Liver (tissue), 8 donors: ENCODE measurements at regions not wholly inside any gene's neighbourhood (a gene's known extent, or its start where the extent isn't known, plus 50 kb on each side); places are given as distances from the start of the nearest gene placed in this dataset.

Experiments
- DNase-seq: peaks from one replicate; pipeline ENCODE4 v3.0.0-alpha.2; 2017; ENCODE audit warnings: low spot score
- H3K27ac ChIP-seq, 2 donors: one replicate each; pipeline ENCODE4 v1.7.0; 2013; ENCODE audit warnings: inconsistent platforms in 2 of 2, low read length in 2 of 2, control low read depth in 1 of 2, low read depth in 1 of 2, mild to moderate bottlenecking in 1 of 2
- H3K27me3 ChIP-seq, 4 donors: one replicate each; pipeline versions ENCODE4 v1.6.1 to v1.7.0; 2013; ENCODE audit warnings: low read length in 3 of 4, inconsistent platforms in 1 of 4, mild to moderate bottlenecking in 1 of 4, moderate library complexity in 1 of 4; ENCODE audit not compliant: control insufficient read depth in 4 of 4, insufficient read depth in 4 of 4
- H3K36me3 ChIP-seq, 4 donors: one replicate each; pipeline versions ENCODE4 v1.6.1 to v1.7.0; 2013; ENCODE audit warnings: low read length in 3 of 4, mild to moderate bottlenecking in 3 of 4, low read depth in 1 of 4, moderate library complexity in 1 of 4; ENCODE audit not compliant: control insufficient read depth in 4 of 4, insufficient read depth in 3 of 4
- H3K4me1 ChIP-seq, 4 donors: one replicate each; pipeline versions ENCODE4 v1.6.1 to v1.7.0; 2013; ENCODE audit warnings: low read length in 3 of 4, mild to moderate bottlenecking in 3 of 4, moderate library complexity in 1 of 4; ENCODE audit not compliant: control insufficient read depth in 4 of 4, insufficient read depth in 4 of 4
- H3K4me3 ChIP-seq, 3 donors: one replicate each; pipeline versions ENCODE4 v1.6.1 to v1.7.0; 2013; ENCODE audit warnings: low read length in 3 of 3, control low read depth in 1 of 3, low read depth in 1 of 3, mild to moderate bottlenecking in 1 of 3
- H3K9ac ChIP-seq, 2 donors: one replicate each; pipeline ENCODE4 v1.7.0; 2013; ENCODE audit warnings: low read length in 2 of 2, mild to moderate bottlenecking in 2 of 2, moderate library complexity in 2 of 2, control low read depth in 1 of 2, low read depth in 1 of 2
- H3K9me3 ChIP-seq, 4 donors: one replicate each; pipeline versions ENCODE4 v1.6.1 to v1.7.0; 2013; ENCODE audit warnings: low read length in 3 of 4; ENCODE audit not compliant: control insufficient read depth in 4 of 4
- CTCF ChIP-seq: fragments of 150-350 bp; IDR thresholded peaks from 2 replicates; pipeline ENCODE4 v1.5.1; 2017; ENCODE audit warnings: improper control_type of control experiment, low read depth, low read length; ENCODE audit not compliant: missing input control
- EGR1 ChIP-seq, 2 donors: IDR thresholded peaks; 2 replicates each; pipeline ENCODE4 v1.6.1; 2016 to 2018; ENCODE audit warnings: antibody characterized with exemption in 2 of 2, low read depth in 2 of 2
- FOXA1 ChIP-seq: IDR thresholded peaks from 2 replicates; pipeline ENCODE4 v1.6.1; 2016; ENCODE audit warnings: antibody characterized with exemption
- FOXA2 ChIP-seq: IDR thresholded peaks from 2 replicates; pipeline ENCODE4 v1.6.1; 2016; ENCODE audit warnings: antibody characterized with exemption
- GABPA ChIP-seq, 2 donors: IDR thresholded peaks in 1 of 2; conservative IDR thresholded peaks in 1 of 2; 2 replicates each; pipeline ENCODE4 v1.6.1; 2016; ENCODE audit warnings: antibody characterized with exemption in 2 of 2, mild to moderate bottlenecking in 1 of 2, moderate library complexity in 1 of 2
- HNF4A ChIP-seq, 2 donors: conservative IDR thresholded peaks; 2 replicates each; pipeline ENCODE4 v1.6.1; 2016; ENCODE audit warnings: antibody characterized with exemption in 2 of 2, mild to moderate bottlenecking in 2 of 2
- HNF4G ChIP-seq: IDR thresholded peaks from 2 replicates; pipeline ENCODE4 v1.6.1; 2016; ENCODE audit warnings: antibody characterized with exemption
- MAX ChIP-seq: IDR thresholded peaks from 2 replicates; pipeline ENCODE4 v1.6.1; 2016; ENCODE audit warnings: antibody characterized with exemption
- NR2F2 ChIP-seq: IDR thresholded peaks from 2 replicates; pipeline ENCODE4 v1.6.1; 2016; ENCODE audit warnings: antibody characterized with exemption
- RAD21 ChIP-seq, 2 donors: IDR thresholded peaks; 2 replicates each; pipeline ENCODE4 v1.6.1; 2016; ENCODE audit warnings: antibody characterized with exemption in 2 of 2, mild to moderate bottlenecking in 2 of 2
- REST ChIP-seq: IDR thresholded peaks from 2 replicates; pipeline ENCODE4 v1.6.1; 2016; ENCODE audit warnings: antibody characterized with exemption, mild to moderate bottlenecking
- RXRA ChIP-seq, 2 donors: IDR thresholded peaks; 2 replicates each; pipeline ENCODE4 v1.6.1; 2017 to 2018; ENCODE audit warnings: antibody characterized with exemption in 2 of 2, mild to moderate bottlenecking in 1 of 2
- SP1 ChIP-seq: IDR thresholded peaks from 2 replicates; pipeline ENCODE4 v1.6.1; 2018; ENCODE audit warnings: antibody characterized with exemption, mild to moderate bottlenecking
- TAF1 ChIP-seq: conservative IDR thresholded peaks from 2 replicates; pipeline ENCODE4 v1.6.1; 2016; ENCODE audit warnings: antibody characterized with exemption, mild to moderate bottlenecking
- YY1 ChIP-seq: IDR thresholded peaks from 2 replicates; pipeline ENCODE4 v1.6.1; 2016; ENCODE audit warnings: antibody characterized with exemption, mild to moderate bottlenecking
- WGBS: extraction: QIAGEN DNeasy Blood & Tissue Kit; methylation state at CpG from one replicate; pipeline ENCODE4 v1.1.7; 2013; 5-methylcytosine and 5-hydroxymethylcytosine counted together
- TF ChIP-seq, protein P1 (sequence below): IDR thresholded peaks from 2 replicates; pipeline ENCODE4 v1.6.1; 2016; ENCODE audit warnings: antibody characterized with exemption
- donor health status: healthy.
- donor health status: healthy.
- donor health status: healthy.
- donor health status: healthy.
- donor health status: healthy.

DNA sequence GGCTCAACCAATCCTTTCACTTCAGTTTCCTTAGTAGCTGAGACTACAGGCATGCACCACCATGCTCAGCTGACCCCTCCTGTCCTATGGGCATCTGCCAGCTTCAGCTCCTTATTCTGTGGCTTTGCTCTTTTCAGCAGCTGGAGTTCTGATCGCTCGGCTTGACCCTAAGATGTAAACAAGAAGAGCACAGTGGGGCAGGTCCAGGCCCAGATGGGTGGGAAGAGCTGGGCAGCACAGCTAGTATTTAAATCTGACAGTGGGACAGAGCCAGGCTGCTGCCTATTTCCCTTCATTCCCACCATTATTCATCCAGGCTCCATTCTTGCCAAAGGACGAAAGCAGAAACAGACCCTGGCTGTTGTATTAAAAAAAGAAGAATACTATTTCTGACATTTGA, 494.9 kb upstream of the PODXL start (continued):
- no peak for TF ChIP-seq REST
- no peak for TF ChIP-seq FOXA1
- TF ChIP-seq MAX, result no peak
- TF ChIP-seq HNF4A (conservative IDR thresholded peaks at IDR 0.05), result no peak
- TF ChIP-seq CTCF, result no peak
- TF ChIP-seq RXRA (IDR thresholded peaks at IDR 0.05), result no peak

GRCh38 chr7:132049462-132050304, 493.3 kb upstream of the PODXL start:
- no peaks in the 10 kb centered on the region for H3K36me3 ChIP-seq
- DNase-seq, result peak; percentile 45
- TF ChIP-seq CTCF (peak; percentile 52), HNF4G (no peak), RAD21 (IDR thresholded peaks at IDR 0.05) (peak; percentile 38 to 59), SP1 (no peak)
- no peak overlapping the region for H3K4me3 ChIP-seq
- H3K9me3 ChIP-seq, result no peaks in the 10 kb centered on the region
- no peak overlapping the region for H3K27ac ChIP-seq
- H3K9ac ChIP-seq, result no peak overlapping the region
- H3K4me1 ChIP-seq, result no peaks in the 10 kb centered on the region
- WGBS, result 47% methylated on average over 9 of the region's 9 CpGs
- peaks cover 0 to 2% (median 0%) of the 10 kb centered on the region in 4 donors for H3K27me3 ChIP-seq

DNA sequence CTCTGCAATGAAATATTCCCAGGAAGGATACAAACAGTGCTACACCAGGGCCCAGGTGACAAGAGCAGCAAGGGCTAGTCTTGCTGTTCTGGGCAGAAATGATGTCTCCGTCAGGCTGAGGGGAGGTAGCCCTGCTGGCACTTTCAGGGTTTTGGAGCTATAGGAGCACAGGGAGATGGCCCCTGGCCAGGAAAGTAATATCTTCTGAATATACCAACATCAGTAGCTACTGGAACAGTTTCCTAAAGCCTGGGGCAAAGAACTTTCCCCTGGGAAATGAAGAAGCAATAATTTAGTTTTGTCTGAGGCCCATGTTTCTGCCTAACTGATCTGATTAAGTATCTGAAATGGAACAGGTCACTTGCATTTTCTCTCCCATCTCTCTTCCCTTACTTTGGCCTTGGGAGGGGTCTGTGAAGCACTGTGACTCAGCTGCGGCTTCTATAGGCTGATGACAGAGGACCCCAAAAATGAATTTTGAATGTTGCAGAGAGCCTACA, 489.1 kb upstream of the PODXL start:
- Histone ChIP-seq H3K4me1 (no peaks in the 10 kb centered on the region), H3K9ac (no peak overlapping the region), H3K36me3 (no peaks in the 10 kb centered on the region), H3K9me3 (peaks cover 0 to 2% (median 0%) of the 10 kb centered on the region in 4 donors), H3K27ac (no peak overlapping the region), H3K27me3 (no peaks in the 10 kb centered on the region), H3K4me3 (no peak overlapping the region)
- DNase-seq, result no peak
- 98% methylated on average over 2 of the region's 2 CpGs for WGBS
- TF ChIP-seq, protein P1, sequence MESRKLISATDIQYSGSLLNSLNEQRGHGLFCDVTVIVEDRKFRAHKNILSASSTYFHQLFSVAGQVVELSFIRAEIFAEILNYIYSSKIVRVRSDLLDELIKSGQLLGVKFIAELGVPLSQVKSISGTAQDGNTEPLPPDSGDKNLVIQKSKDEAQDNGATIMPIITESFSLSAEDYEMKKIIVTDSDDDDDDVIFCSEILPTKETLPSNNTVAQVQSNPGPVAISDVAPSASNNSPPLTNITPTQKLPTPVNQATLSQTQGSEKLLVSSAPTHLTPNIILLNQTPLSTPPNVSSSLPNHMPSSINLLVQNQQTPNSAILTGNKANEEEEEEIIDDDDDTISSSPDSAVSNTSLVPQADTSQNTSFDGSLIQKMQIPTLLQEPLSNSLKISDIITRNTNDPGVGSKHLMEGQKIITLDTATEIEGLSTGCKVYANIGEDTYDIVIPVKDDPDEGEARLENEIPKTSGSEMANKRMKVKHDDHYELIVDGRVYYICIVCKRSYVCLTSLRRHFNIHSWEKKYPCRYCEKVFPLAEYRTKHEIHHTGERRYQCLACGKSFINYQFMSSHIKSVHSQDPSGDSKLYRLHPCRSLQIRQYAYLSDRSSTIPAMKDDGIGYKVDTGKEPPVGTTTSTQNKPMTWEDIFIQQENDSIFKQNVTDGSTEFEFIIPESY, result no peak
- TF ChIP-seq NR2F2 (no peak), EGR1 (IDR thresholded peaks at IDR 0.05; ENCODE audit: low read depth in 2 of 2) (no peak), YY1 (no peak), HNF4G (no peak), TAF1 (no peak), SP1 (no peak), RXRA (IDR thresholded peaks at IDR 0.05) (no peak), MAX (no peak), FOXA2 (no peak), CTCF (no peak), GABPA (IDR thresholded peaks at IDR 0.05 in 1 of 2, conservative IDR thresholded peaks at IDR 0.05 in 1 of 2) (no peak)
